Activated T-cell treated with anti-CD3 and anti-CD28 coated beads, Interleukin-2, amount 50 U/mL, for 48 hours (primary cell): ENCODE measurements at regions not wholly inside any gene's neighbourhood (a gene's known extent, or its start where the extent isn't known, plus 50 kb on each side); places are given as distances from the start of the nearest gene placed in this dataset.
"Not testable (repeated sequence)": the region's sequence is repeated elsewhere in the genome, so short reads cannot be mapped to it uniquely, and the experiment has no call there.

ENCODE experiments used
- DNase-seq, 2 experiments: peaks; one replicate each; pipeline ENCODE4 v3.0.0-alpha.2; 2020

- DNase-seq, result not testable (repeated sequence)
Observed at GRCh38 chr16:88202856-88203681, 179.7 kb upstream of the ZNF469 start.

GRCh38 chr16:88204131-88205110 lies 178.3 kb upstream of the ZNF469 start:
- DNase-seq, result not testable (repeated sequence)

- DNase-seq, result not testable (repeated sequence)
Observed at GRCh38 chr16:88205482-88205881, 177.3 kb upstream of the ZNF469 start.

GRCh38 chr16:88206006-88206405 lies 176.8 kb upstream of the ZNF469 start:
- DNase-seq, result not testable (repeated sequence)

GRCh38 chr16:88206516-88206915 lies 176.2 kb upstream of the ZNF469 start:
- DNase-seq, result not testable (repeated sequence)

GRCh38 chr16:88208112-88208511 lies 174.6 kb upstream of the ZNF469 start:
- DNase-seq, result no peak

- not testable (repeated sequence) for DNase-seq
Observed at GRCh38 chr16:88208776-88209175, 174.0 kb upstream of the ZNF469 start.

- DNase-seq, result not testable (repeated sequence)
Observed at GRCh38 chr16:88209579-88209978, 173.2 kb upstream of the ZNF469 start.

- not testable (repeated sequence) for DNase-seq
Observed at GRCh38 chr16:88213937-88214336, 168.8 kb upstream of the ZNF469 start.

- not testable (repeated sequence) for DNase-seq
Observed at GRCh38 chr16:88221001-88221761, 161.6 kb upstream of the ZNF469 start.

- not testable (repeated sequence) for DNase-seq
Observed at GRCh38 chr16:88223696-88224095, 159.1 kb upstream of the ZNF469 start.

GRCh38 chr16:88224131-88224898 lies 158.4 kb upstream of the ZNF469 start:
- DNase-seq, result not testable (repeated sequence)

- DNase-seq, result not testable (repeated sequence)
Observed at GRCh38 chr16:88225640-88226230, 157.0 kb upstream of the ZNF469 start.

- DNase-seq, result not testable (repeated sequence)
Observed at GRCh38 chr16:88226302-88226701, 156.5 kb upstream of the ZNF469 start.

- DNase-seq, result not testable (repeated sequence)
Observed at GRCh38 chr16:88227026-88227721, 155.6 kb upstream of the ZNF469 start.

- not testable (repeated sequence) for DNase-seq
Observed at GRCh38 chr16:88227722-88228482, 154.9 kb upstream of the ZNF469 start.

GRCh38 chr16:88228751-88229150 lies 154.0 kb upstream of the ZNF469 start:
- not testable (repeated sequence) for DNase-seq

GRCh38 chr16:88229710-88230109 lies 153.0 kb upstream of the ZNF469 start:
- DNase-seq, result not testable (repeated sequence)

GRCh38 chr16:88230276-88230966 lies 152.3 kb upstream of the ZNF469 start:
- DNase-seq, result not testable (repeated sequence)
